ENCODE measurements at regions not wholly inside any gene's neighbourhood (a gene's known extent, or its start where the extent isn't known, plus 50 kb on each side); places are given as distances from the start of the nearest gene placed in this dataset.

DNA sequence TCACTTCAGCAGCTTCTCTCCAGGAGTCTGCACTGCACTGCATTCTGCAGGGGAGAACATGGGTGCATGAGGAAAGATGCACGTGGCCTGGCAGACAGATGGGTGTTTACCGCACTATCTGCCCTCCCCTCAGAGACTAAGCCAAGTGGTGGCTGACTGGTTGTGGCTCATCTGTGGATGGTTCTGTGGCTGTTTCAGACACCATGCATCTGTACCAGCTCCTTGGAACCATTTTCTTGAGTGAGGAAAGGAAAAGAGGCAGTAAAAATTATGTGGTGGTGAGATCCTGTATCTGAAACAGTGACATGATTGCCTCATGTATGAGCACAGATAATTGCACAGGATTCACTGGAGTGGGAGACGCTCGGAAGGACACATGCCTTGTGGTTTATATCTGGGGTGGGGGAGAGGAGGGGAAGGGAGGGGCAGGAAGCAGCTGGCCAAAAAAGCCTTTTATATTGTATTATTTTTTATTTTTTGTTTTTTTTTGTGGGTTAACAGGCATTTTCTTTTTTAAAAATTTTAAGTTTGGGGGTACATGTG is 161.7 kb downstream of the ERMARD start:
- TF ChIP-seq, protein P1, sequence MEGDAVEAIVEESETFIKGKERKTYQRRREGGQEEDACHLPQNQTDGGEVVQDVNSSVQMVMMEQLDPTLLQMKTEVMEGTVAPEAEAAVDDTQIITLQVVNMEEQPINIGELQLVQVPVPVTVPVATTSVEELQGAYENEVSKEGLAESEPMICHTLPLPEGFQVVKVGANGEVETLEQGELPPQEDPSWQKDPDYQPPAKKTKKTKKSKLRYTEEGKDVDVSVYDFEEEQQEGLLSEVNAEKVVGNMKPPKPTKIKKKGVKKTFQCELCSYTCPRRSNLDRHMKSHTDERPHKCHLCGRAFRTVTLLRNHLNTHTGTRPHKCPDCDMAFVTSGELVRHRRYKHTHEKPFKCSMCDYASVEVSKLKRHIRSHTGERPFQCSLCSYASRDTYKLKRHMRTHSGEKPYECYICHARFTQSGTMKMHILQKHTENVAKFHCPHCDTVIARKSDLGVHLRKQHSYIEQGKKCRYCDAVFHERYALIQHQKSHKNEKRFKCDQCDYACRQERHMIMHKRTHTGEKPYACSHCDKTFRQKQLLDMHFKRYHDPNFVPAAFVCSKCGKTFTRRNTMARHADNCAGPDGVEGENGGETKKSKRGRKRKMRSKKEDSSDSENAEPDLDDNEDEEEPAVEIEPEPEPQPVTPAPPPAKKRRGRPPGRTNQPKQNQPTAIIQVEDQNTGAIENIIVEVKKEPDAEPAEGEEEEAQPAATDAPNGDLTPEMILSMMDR (IDR thresholded peaks at IDR 0.05; ENCODE audit: insufficient read depth, low read depth, low read length), result no peak
- TF ChIP-seq EZH2 (IDR thresholded peaks at IDR 0.05; ENCODE audit: insufficient read depth, low read length), result no peak

Data from astrocyte (in vitro differentiated cells and primary cell).